ENCODE measurements at regions not wholly inside any gene's neighbourhood (a gene's known extent, or its start where the extent isn't known, plus 50 kb on each side); places are given as distances from the start of the nearest gene placed in this dataset.

DNA sequence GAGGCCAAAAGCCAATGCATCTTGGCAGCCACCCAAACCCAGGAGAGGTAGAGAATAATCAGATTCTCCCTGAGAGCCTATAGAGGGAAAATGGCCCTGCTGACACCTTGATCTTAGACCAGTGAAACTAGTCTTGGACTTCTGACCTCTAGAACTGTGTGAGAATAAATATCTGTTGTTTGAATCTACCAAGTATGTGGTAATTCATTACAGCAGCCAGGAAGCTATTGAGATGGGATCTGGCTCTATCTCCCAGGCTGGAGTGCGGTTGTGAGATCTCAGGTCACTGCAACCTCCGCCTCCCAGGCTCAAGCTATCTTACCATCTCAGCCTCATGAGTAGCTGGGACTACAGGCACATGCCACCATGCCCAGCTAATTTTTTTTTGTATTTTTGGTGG lies 567.2 kb downstream of the MBD2 start:
- TF ChIP-seq, protein P1, sequence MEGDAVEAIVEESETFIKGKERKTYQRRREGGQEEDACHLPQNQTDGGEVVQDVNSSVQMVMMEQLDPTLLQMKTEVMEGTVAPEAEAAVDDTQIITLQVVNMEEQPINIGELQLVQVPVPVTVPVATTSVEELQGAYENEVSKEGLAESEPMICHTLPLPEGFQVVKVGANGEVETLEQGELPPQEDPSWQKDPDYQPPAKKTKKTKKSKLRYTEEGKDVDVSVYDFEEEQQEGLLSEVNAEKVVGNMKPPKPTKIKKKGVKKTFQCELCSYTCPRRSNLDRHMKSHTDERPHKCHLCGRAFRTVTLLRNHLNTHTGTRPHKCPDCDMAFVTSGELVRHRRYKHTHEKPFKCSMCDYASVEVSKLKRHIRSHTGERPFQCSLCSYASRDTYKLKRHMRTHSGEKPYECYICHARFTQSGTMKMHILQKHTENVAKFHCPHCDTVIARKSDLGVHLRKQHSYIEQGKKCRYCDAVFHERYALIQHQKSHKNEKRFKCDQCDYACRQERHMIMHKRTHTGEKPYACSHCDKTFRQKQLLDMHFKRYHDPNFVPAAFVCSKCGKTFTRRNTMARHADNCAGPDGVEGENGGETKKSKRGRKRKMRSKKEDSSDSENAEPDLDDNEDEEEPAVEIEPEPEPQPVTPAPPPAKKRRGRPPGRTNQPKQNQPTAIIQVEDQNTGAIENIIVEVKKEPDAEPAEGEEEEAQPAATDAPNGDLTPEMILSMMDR (IDR thresholded peaks at IDR 0.05) = no peak
- TF ChIP-seq EZH2 (IDR thresholded peaks at IDR 0.05; ENCODE audit: borderline replicate concordance, insufficient read depth, low read depth, low read length, poor library complexity, severe bottlenecking) = no peak

Data from B cell (primary cell).